ENCODE measurements at regions not wholly inside any gene's neighbourhood (a gene's known extent, or its start where the extent isn't known, plus 50 kb on each side); places are given as distances from the start of the nearest gene placed in this dataset.

DNA sequence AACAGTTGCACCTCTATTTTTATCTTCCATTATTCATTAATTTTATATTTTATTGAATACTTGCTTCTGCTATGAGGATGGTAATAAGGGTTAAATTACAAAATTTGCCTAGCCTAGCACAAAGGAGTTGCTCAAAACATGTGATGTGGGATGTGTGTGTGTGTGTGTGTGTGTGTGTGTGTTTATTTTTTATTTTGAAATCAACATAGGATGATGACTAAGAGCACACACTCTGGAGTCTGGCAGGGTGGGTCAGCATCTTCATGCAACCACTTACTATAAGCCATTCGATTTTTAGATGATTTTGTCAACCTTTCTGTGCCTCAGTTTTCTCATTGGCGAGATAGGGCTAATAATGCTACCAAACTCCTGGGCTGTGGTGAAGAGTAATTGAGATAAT lies 57.7 kb upstream of the MAMDC2 start:
- Histone ChIP-seq H3K4me1 (ENCODE audit: insufficient read depth, low read length) (no peaks in the 10 kb centered on the region), H3K27me3 (ENCODE audit: insufficient read depth, low read length) (no peaks in the 10 kb centered on the region), H3K36me3 (ENCODE audit: insufficient read depth, low read length) (no peaks in the 10 kb centered on the region), H3K4me3 (ENCODE audit: low read length in 2 of 2) (no peak overlapping the region), H3K27ac (ENCODE audit: low read depth, low read length) (no peak overlapping the region), H3K9me3 (ENCODE audit: control insufficient read depth in 1 of 2, low read length in 2 of 2) (no peaks in the 10 kb centered on the region)
- POLR2A ChIA-PET (ENCODE audit: partially characterized antibody): no interaction called here
- CTCF ChIA-PET (ENCODE audit: partially characterized antibody): no interaction called here
- H3K27ac Mint-ChIP-seq: no peak overlapping the region
- H3K36me3 Mint-ChIP-seq: no peaks in the 10 kb centered on the region
- DNase-seq: no peak
- intact Hi-C loops (cut with micrococcal nuclease): no loop called here
- H3K27me3 Mint-ChIP-seq: peaks cover 2 to 10% of the 10 kb centered on the region in 2 donors
- H3K4me3 Mint-ChIP-seq: no peak overlapping the region
- H3K4me1 Mint-ChIP-seq: no peaks in the 10 kb centered on the region
- H3K9me3 Mint-ChIP-seq: no peaks in the 10 kb centered on the region

DNA sequence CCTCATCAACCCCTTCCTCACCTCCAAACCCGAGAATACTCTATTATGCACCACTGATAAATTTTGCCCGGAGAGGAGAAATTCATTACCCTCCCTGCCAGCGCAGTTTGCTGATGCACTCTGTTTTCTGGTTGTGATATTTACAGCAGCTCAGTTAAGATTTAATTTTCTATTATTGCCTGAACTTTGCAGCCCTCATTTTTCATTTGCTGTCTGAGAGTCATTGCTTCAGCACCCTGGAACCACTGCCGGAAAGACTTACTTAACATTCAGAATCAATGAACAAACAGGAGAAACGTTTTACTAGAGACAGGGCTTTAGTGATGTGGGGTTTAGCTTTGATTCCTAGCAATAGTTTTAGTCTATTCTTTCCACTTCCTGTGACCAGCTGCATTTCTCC lies 56.7 kb upstream of the MAMDC2 start:
- intact Hi-C loops (cut with micrococcal nuclease): no loop called here
- no peaks in the 10 kb centered on the region for H3K36me3 Mint-ChIP-seq
- Histone ChIP-seq H3K36me3 (ENCODE audit: insufficient read depth, low read length) (no peaks in the 10 kb centered on the region), H3K4me1 (ENCODE audit: insufficient read depth, low read length) (no peaks in the 10 kb centered on the region), H3K27ac (ENCODE audit: low read depth, low read length) (no peak overlapping the region), H3K4me3 (ENCODE audit: low read length in 2 of 2) (no peak overlapping the region), H3K9me3 (ENCODE audit: control insufficient read depth in 1 of 2, low read length in 2 of 2) (no peaks in the 10 kb centered on the region), H3K27me3 (ENCODE audit: insufficient read depth, low read length) (no peaks in the 10 kb centered on the region)
- H3K9me3 Mint-ChIP-seq: no peaks in the 10 kb centered on the region
- H3K4me1 Mint-ChIP-seq: no peaks in the 10 kb centered on the region
- CTCF ChIA-PET (ENCODE audit: partially characterized antibody): no interaction called here
- no peak for DNase-seq
- H3K4me3 Mint-ChIP-seq: no peak overlapping the region
- peaks cover 2 to 10% of the 10 kb centered on the region in 2 donors for H3K27me3 Mint-ChIP-seq
- H3K27ac Mint-ChIP-seq: no peak overlapping the region
- POLR2A ChIA-PET (ENCODE audit: partially characterized antibody): no interaction called here

GRCh38 chr9:69987457-69987856 lies 56.2 kb upstream of the MAMDC2 start:
- ChIA-PET CTCF (ENCODE audit: partially characterized antibody) (no interaction called here), POLR2A (ENCODE audit: partially characterized antibody) (no interaction called here)
- H3K4me3 Mint-ChIP-seq: no peak overlapping the region
- no peaks in the 10 kb centered on the region for H3K9me3 Mint-ChIP-seq
- no peaks in the 10 kb centered on the region for H3K9me3 ChIP-seq (ENCODE audit: control insufficient read depth in 1 of 2, low read length in 2 of 2)
- H3K27me3 Mint-ChIP-seq: peaks cover 2 to 10% of the 10 kb centered on the region in 2 donors
- intact Hi-C loops (cut with micrococcal nuclease): no loop called here
- H3K4me3 ChIP-seq (ENCODE audit: low read length in 2 of 2): no peak overlapping the region
- no peaks in the 10 kb centered on the region for H3K4me1 ChIP-seq (ENCODE audit: insufficient read depth, low read length)
- H3K36me3 Mint-ChIP-seq: no peaks in the 10 kb centered on the region
- no peak overlapping the region for H3K27ac Mint-ChIP-seq
- H3K27ac ChIP-seq (ENCODE audit: low read depth, low read length): no peak overlapping the region
- H3K4me1 Mint-ChIP-seq: no peaks in the 10 kb centered on the region
- no peak for DNase-seq
- H3K27me3 ChIP-seq (ENCODE audit: insufficient read depth, low read length): no peaks in the 10 kb centered on the region
- no peaks in the 10 kb centered on the region for H3K36me3 ChIP-seq (ENCODE audit: insufficient read depth, low read length)

DNA sequence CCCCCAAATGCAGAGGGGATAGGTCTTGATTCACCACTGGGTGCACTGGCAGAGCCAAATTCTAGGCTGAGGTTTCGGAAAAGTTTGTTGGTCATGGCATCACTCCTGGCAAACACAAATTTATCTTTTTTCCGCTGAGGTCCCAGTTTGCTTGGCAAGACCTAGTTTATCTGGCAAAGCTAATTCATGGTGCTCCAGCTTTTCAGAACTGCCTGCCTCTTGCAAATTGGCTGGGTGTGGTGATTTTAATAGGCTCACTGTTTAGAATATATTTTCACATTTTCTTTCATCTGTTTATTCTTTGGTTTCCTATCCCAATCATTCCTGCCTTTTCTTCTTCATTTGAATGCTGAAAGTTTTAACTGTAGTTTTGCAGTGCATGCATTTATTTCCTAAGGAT lies 50.5 kb upstream of the MAMDC2 start:
- no peaks in the 10 kb centered on the region for H3K36me3 Mint-ChIP-seq
- H3K27ac Mint-ChIP-seq: no peak overlapping the region
- Histone ChIP-seq H3K36me3 (ENCODE audit: insufficient read depth, low read length) (no peaks in the 10 kb centered on the region), H3K27me3 (ENCODE audit: insufficient read depth, low read length) (no peaks in the 10 kb centered on the region), H3K4me1 (ENCODE audit: insufficient read depth, low read length) (no peaks in the 10 kb centered on the region), H3K9me3 (ENCODE audit: control insufficient read depth in 1 of 2, low read length in 2 of 2) (no peaks in the 10 kb centered on the region), H3K4me3 (ENCODE audit: low read length in 2 of 2) (no peak overlapping the region), H3K27ac (ENCODE audit: low read depth, low read length) (no peak overlapping the region)
- intact Hi-C loops (cut with micrococcal nuclease): no loop called here
- DNase-seq: no peak
- H3K27me3 Mint-ChIP-seq: peaks cover 4 to 11% of the 10 kb centered on the region in 2 donors
- ChIA-PET CTCF (ENCODE audit: partially characterized antibody) (no interaction called here), POLR2A (ENCODE audit: partially characterized antibody) (no interaction called here)
- H3K4me1 Mint-ChIP-seq: no peaks in the 10 kb centered on the region
- no peaks in the 10 kb centered on the region for H3K9me3 Mint-ChIP-seq
- H3K4me3 Mint-ChIP-seq: no peak overlapping the region
